ENCODE measurements at regions not wholly inside any gene's neighbourhood (a gene's known extent, or its start where the extent isn't known, plus 50 kb on each side); places are given as distances from the start of the nearest gene placed in this dataset.

DNA sequence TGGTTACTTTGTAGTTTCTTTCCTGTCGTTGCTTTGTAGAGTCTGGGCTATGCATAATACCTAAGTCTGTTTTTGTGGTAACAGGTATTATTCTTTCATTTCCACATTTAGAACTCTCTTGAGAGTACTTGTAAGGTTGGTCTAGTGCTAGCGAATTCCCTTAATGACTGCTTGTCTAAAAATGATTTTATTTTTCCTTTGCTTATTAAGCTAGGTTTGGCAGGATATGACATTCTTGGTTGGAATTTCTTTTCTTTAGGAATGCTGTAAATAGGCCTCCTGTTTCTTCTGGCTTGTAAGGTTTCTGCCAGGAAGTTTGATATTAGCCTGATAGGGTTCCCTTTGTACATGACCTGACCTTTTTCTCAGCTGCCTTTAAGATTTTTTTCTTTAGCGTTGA lies 70.1 kb upstream of the SGO1 start:
- Histone ChIP-seq H3K36me3 (ENCODE audit: insufficient read depth, low read length) (no peaks in the 10 kb centered on the region), H3K27ac (ENCODE audit: low read length) (no peak overlapping the region), H2AFZ (ENCODE audit: low read depth, low read length) (no peak overlapping the region), H3F3A (ENCODE audit: insufficient read depth, low read length, poor library complexity, severe bottlenecking) (no peaks in the 10 kb centered on the region), H3K4me3 (ENCODE audit: low read length) (no peak overlapping the region), H3K79me2 (replicated peaks; ENCODE audit: insufficient read depth, low read length) (no peaks in the 10 kb centered on the region), H3K9me2 (ENCODE audit: insufficient read depth, low read length) (no peaks in the 10 kb centered on the region), H3K27me3 (ENCODE audit: insufficient read depth, low read depth, low read length) (no peaks in the 10 kb centered on the region), H3K9me3 (ENCODE audit: low read length) (no peaks in the 10 kb centered on the region), H4K20me1 (ENCODE audit: insufficient read depth) (no peaks in the 10 kb centered on the region), H3K4me2 (ENCODE audit: low read length) (no peak overlapping the region), H3K9ac (ENCODE audit: low read length) (no peak overlapping the region)
- TF ChIP-seq, protein P1, sequence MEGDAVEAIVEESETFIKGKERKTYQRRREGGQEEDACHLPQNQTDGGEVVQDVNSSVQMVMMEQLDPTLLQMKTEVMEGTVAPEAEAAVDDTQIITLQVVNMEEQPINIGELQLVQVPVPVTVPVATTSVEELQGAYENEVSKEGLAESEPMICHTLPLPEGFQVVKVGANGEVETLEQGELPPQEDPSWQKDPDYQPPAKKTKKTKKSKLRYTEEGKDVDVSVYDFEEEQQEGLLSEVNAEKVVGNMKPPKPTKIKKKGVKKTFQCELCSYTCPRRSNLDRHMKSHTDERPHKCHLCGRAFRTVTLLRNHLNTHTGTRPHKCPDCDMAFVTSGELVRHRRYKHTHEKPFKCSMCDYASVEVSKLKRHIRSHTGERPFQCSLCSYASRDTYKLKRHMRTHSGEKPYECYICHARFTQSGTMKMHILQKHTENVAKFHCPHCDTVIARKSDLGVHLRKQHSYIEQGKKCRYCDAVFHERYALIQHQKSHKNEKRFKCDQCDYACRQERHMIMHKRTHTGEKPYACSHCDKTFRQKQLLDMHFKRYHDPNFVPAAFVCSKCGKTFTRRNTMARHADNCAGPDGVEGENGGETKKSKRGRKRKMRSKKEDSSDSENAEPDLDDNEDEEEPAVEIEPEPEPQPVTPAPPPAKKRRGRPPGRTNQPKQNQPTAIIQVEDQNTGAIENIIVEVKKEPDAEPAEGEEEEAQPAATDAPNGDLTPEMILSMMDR (IDR thresholded peaks at IDR 0.05; ENCODE audit: poor library complexity, severe bottlenecking), result no peak
- TF ChIP-seq POLR2AphosphoS5 (IDR thresholded peaks at IDR 0.05) (no peak), RAD21 (conservative IDR thresholded peaks at IDR 0.05) (no peak), TAF1 (IDR thresholded peaks at IDR 0.05; ENCODE audit: low read depth) (no peak), EP300 (conservative IDR thresholded peaks at IDR 0.05; ENCODE audit: poor library complexity, severe bottlenecking) (no peak), EZH2 (IDR thresholded peaks at IDR 0.05; ENCODE audit: borderline replicate concordance, insufficient read depth, low read length, poor library complexity, severe bottlenecking) (no peak), SMC3 (conservative IDR thresholded peaks at IDR 0.05; ENCODE audit: poor library complexity) (no peak), MXI1 (conservative IDR thresholded peaks at IDR 0.05; ENCODE audit: poor library complexity, severe bottlenecking) (no peak)
- TF ChIP-seq, protein P2, sequence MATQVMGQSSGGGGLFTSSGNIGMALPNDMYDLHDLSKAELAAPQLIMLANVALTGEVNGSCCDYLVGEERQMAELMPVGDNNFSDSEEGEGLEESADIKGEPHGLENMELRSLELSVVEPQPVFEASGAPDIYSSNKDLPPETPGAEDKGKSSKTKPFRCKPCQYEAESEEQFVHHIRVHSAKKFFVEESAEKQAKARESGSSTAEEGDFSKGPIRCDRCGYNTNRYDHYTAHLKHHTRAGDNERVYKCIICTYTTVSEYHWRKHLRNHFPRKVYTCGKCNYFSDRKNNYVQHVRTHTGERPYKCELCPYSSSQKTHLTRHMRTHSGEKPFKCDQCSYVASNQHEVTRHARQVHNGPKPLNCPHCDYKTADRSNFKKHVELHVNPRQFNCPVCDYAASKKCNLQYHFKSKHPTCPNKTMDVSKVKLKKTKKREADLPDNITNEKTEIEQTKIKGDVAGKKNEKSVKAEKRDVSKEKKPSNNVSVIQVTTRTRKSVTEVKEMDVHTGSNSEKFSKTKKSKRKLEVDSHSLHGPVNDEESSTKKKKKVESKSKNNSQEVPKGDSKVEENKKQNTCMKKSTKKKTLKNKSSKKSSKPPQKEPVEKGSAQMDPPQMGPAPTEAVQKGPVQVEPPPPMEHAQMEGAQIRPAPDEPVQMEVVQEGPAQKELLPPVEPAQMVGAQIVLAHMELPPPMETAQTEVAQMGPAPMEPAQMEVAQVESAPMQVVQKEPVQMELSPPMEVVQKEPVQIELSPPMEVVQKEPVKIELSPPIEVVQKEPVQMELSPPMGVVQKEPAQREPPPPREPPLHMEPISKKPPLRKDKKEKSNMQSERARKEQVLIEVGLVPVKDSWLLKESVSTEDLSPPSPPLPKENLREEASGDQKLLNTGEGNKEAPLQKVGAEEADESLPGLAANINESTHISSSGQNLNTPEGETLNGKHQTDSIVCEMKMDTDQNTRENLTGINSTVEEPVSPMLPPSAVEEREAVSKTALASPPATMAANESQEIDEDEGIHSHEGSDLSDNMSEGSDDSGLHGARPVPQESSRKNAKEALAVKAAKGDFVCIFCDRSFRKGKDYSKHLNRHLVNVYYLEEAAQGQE (IDR thresholded peaks at IDR 0.05; ENCODE audit: borderline replicate concordance), result no peak

DNA sequence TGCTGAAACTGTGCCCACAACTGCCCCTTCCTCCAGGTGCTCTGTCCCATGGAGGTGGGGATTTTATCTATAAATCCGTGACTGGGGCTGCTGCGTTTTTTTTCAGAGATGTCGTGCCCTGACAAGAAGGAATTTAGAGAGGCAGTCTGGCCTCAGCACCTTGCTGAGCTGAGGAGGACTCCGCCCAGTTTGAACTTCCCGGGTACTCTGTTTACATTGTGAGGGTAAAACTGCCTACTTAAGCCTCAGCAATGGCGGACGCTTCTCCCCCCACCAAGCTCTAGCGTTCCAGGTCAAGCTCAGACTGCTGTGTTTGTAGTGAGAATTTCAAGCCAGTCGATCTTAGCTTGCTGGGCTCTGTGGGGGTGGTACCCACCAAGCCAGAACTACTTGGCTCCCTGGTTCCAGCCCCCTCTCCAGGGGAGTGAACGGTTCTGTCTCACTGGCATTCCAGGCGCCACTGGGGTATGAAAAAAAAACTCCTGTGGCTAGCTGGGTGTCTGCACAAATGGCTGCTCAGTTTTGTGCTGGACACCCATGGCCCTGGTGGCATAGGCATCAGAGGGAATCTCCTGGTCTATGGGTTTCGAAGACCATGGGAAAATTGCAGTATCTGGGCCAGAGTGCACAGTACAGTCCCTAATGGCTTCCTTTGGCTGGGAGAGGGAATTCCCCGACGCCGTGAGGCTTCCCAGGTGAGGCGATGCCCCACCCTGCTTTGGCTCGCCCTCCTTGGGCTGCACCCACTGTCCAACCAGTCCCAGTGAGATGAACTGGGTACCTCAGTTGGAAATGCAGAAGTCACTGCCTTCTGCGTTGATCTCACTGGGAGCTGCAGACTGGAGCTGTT lies 68.5 kb upstream of the SGO1 start:
- Histone ChIP-seq H3K27ac (ENCODE audit: low read length) (no peak overlapping the region), H3K79me2 (replicated peaks; ENCODE audit: insufficient read depth, low read length) (no peaks in the 10 kb centered on the region), H3F3A (ENCODE audit: insufficient read depth, low read length, poor library complexity, severe bottlenecking) (no peaks in the 10 kb centered on the region), H4K20me1 (ENCODE audit: insufficient read depth) (no peaks in the 10 kb centered on the region), H3K36me3 (ENCODE audit: insufficient read depth, low read length) (no peaks in the 10 kb centered on the region), H3K4me2 (ENCODE audit: low read length) (no peak overlapping the region), H3K4me3 (ENCODE audit: low read length) (no peak overlapping the region), H2AFZ (ENCODE audit: low read depth, low read length) (no peak overlapping the region), H3K9me2 (ENCODE audit: insufficient read depth, low read length) (no peaks in the 10 kb centered on the region), H3K9me3 (ENCODE audit: low read length) (no peaks in the 10 kb centered on the region), H3K27me3 (ENCODE audit: insufficient read depth, low read depth, low read length) (no peaks in the 10 kb centered on the region), H3K9ac (ENCODE audit: low read length) (no peak overlapping the region)
- TF ChIP-seq MXI1 (conservative IDR thresholded peaks at IDR 0.05; ENCODE audit: poor library complexity, severe bottlenecking) (no peak), SMC3 (conservative IDR thresholded peaks at IDR 0.05; ENCODE audit: poor library complexity) (no peak), EP300 (conservative IDR thresholded peaks at IDR 0.05; ENCODE audit: poor library complexity, severe bottlenecking) (no peak), POLR2AphosphoS5 (IDR thresholded peaks at IDR 0.05) (no peak)

Measured in neural cell (in vitro differentiated cells).